Endothelial cell of umbilical vein (primary cell): ENCODE measurements at regions not wholly inside any gene's neighbourhood (a gene's known extent, or its start where the extent isn't known, plus 50 kb on each side); places are given as distances from the start of the nearest gene placed in this dataset.

Experiments used
- BruUV-seq: library from RNA; stranded (reverse); fragments of 400-500 nt; replicated peaks from 2 replicates; lab custom pipeline; 2021; lab: Mats Ljungman, UMichigan
- CTCF ChIA-PET: fragments of 300-600, 350-600 bp; sonication (Branson Sonifier 250); formaldehyde crosslinking; loops from one replicate; lab custom pipeline; 2021; ENCODE audit warnings: antibody characterized with exemption, inconsistent platforms; lab: Charles Lee
- POLR2A ChIA-PET: fragments of 300-600, 350-600 bp; sonication (Branson Sonifier 250); formaldehyde crosslinking; loops from one replicate; lab custom pipeline; 2021; ENCODE audit warnings: antibody characterized with exemption, inconsistent platforms; lab: Charles Lee
- DNase-seq: peaks from one replicate; pipeline ENCODE4 v3.0.0-alpha.2; 2011; ENCODE audit warnings: low read depth, low spot score
- FAIRE-seq: peaks from 2 replicates; lab custom pipeline; 2011; peaks lifted over from hg19 to GRCh38; lab: Jason Lieb, UNC
- H2AFZ ChIP-seq: 2 replicates; pipeline ENCODE4 v1.6.0; 2012; ENCODE audit warnings: low read depth, low read length, control low read depth, inconsistent platforms
- H3K27ac ChIP-seq: 2 replicates; pipeline ENCODE4 v1.5.1; 2011; ENCODE audit warnings: low read depth, mild to moderate bottlenecking, control low read depth, low read length, moderate library complexity; ENCODE audit not compliant: insufficient read depth
- H3K27me3 ChIP-seq, 2 experiments: 2 replicates each; pipeline versions ENCODE4 v1.6.0 to v1.6.1; 2011; ENCODE audit warnings: low read length in 2 of 2, mixed read lengths in 1 of 2; ENCODE audit not compliant: control insufficient read depth in 2 of 2, insufficient read depth in 2 of 2
- H3K36me3 ChIP-seq, 2 experiments: 2 replicates in 1 of 2; 3 replicates in 1 of 2; pipeline ENCODE4 v1.5.1; 2011; ENCODE audit warnings: low read length in 2 of 2, mild to moderate bottlenecking in 1 of 2, moderate library complexity in 1 of 2; ENCODE audit not compliant: control insufficient read depth in 2 of 2, insufficient read depth in 2 of 2; ENCODE audit errors: extremely low read depth in 1 of 2
- H3K4me1 ChIP-seq: 3 replicates; pipeline ENCODE4 v1.5.1; 2011; ENCODE audit warnings: mild to moderate bottlenecking, low read length; ENCODE audit not compliant: control insufficient read depth, insufficient read depth; ENCODE audit errors: extremely low read depth
- H3K4me2 ChIP-seq: 2 replicates; pipeline ENCODE4 v1.6.1; 2011; ENCODE audit warnings: low read length, control low read depth, mixed read lengths; ENCODE audit not compliant: insufficient read depth
- H3K4me3 ChIP-seq, 3 experiments: fragments of 200-600 bp in 1 of 3; sonication (generic), shearing (Covaris generic) in 1 of 3; replicated peaks in 1 of 3; 2 replicates each; pipeline ENCODE4 v1.5.1; 2011 to 2016; ENCODE audit warnings: control low read depth in 3 of 3, low read length in 3 of 3, mild to moderate bottlenecking in 2 of 3, inconsistent platforms in 1 of 3, low read depth in 1 of 3, moderate library complexity in 1 of 3; ENCODE audit not compliant: insufficient read depth in 1 of 3
- H3K79me2 ChIP-seq: 2 replicates; pipeline ENCODE4 v1.6.0; 2012; ENCODE audit warnings: low read length, inconsistent platforms; ENCODE audit not compliant: control insufficient read depth, insufficient read depth
- H3K9ac ChIP-seq: replicated peaks from 2 replicates; pipeline ENCODE3; 2011; ENCODE audit warnings: low read length, control low read depth; ENCODE audit not compliant: insufficient read depth; ENCODE audit errors: extremely low read depth
- H3K9me1 ChIP-seq: replicated peaks from 3 replicates; pipeline ENCODE4 v1.6.0; 2011; ENCODE audit warnings: mild to moderate bottlenecking, low read length; ENCODE audit not compliant: control insufficient read depth, insufficient read depth; ENCODE audit errors: extremely low read depth
- H3K9me3 ChIP-seq: replicated peaks from 2 replicates; pipeline ENCODE4 v1.5.1; 2012; ENCODE audit warnings: low read length, inconsistent platforms; ENCODE audit not compliant: control insufficient read depth, insufficient read depth
- H4K20me1 ChIP-seq: replicated peaks from 2 replicates; pipeline ENCODE3; 2011; ENCODE audit warnings: mild to moderate bottlenecking, low read length; ENCODE audit not compliant: control insufficient read depth, insufficient read depth; ENCODE audit errors: extremely low read depth
- EZH2 ChIP-seq: IDR thresholded peaks from 2 replicates; pipeline ENCODE4 v1.6.1; 2012; ENCODE audit warnings: borderline replicate concordance, low read depth, mild to moderate bottlenecking, moderate library complexity, low read length, inconsistent platforms; ENCODE audit not compliant: severe bottlenecking
- FOS ChIP-seq: IDR thresholded peaks from 2 replicates; pipeline ENCODE4 v1.6.1; 2011; ENCODE audit warnings: mild to moderate bottlenecking, low read length, moderate library complexity, borderline replicate concordance; ENCODE audit not compliant: insufficient read depth
- GATA2 ChIP-seq: IDR thresholded peaks from 2 replicates; pipeline ENCODE4 v1.7.0; 2011; ENCODE audit warnings: low read depth, mild to moderate bottlenecking, moderate library complexity, mixed read lengths, low read length; ENCODE audit not compliant: insufficient read length, insufficient read depth
- JUN ChIP-seq: IDR thresholded peaks from 2 replicates; pipeline ENCODE4 v1.6.1; 2011; ENCODE audit warnings: borderline replicate concordance, low read depth; ENCODE audit not compliant: insufficient read length, insufficient read depth
- MYC ChIP-seq: IDR thresholded peaks from one replicate; pipeline ENCODE4 v1.6.1; 2011; ENCODE audit warnings: mild to moderate bottlenecking, low read depth, low read length
- POLR2A ChIP-seq: IDR thresholded peaks from 2 replicates; pipeline ENCODE4 v1.6.1; 2012; ENCODE audit warnings: low read depth, mild to moderate bottlenecking, control low read depth, low read length
- POLR2AphosphoS5 ChIP-seq: IDR thresholded peaks from 2 replicates; pipeline ENCODE4 v1.6.1; 2012; ENCODE audit warnings: low read depth, mild to moderate bottlenecking, control low read depth, low read length, moderate library complexity; ENCODE audit not compliant: insufficient read depth
- dilution Hi-C: fragments of 300-500 bp; cut with MboI; formaldehyde crosslinking; loops from one replicate; pipeline ENCODE4 v1.15.0; 2019; ENCODE audit warnings: low sequenced_read_pairs; ENCODE audit not compliant: extremely low pct_ligation_motif_present
- intact Hi-C: fragments of 100-400 bp; cut with micrococcal nuclease; formaldehyde crosslinking; loops from one replicate; pipeline ENCODE4 v1.10.0; 2022
- TF ChIP-seq, protein P1 (sequence below): IDR thresholded peaks from 2 replicates; pipeline ENCODE4 v1.6.1; 2011; ENCODE audit not compliant: insufficient read depth, insufficient read length
- TF ChIP-seq, protein P2 (sequence below), 2 donors: IDR thresholded peaks; 1 replicate in 1 of 2; 2 replicates in 1 of 2; pipeline ENCODE4 v1.5.1; 2011; ENCODE audit warnings: low read length in 2 of 2, mild to moderate bottlenecking in 2 of 2, moderate library complexity in 2 of 2, control low read depth in 1 of 2, inconsistent platforms in 1 of 2, low read depth in 1 of 2; ENCODE audit not compliant: insufficient read depth in 1 of 2; ENCODE audit errors: extremely low read depth in 1 of 2

DNA sequence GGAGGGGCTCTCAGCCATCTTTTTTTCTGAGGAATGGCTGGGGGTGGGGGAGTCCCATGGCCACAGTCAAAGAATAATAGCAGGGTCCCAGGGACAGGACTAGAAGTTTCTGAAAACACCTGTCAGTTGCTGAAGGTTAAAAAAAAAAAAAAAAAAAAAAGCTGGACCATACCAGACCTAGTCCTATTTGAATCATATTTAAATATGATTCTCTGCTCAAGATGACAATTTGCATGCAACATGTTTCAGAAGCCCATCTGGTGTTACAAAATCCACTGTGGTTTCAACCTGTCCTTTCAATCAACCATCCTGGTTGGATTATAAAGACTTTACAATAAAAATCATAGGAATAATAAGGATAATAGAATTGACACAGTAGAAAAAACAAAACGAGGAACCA is 153.7 kb downstream of the TENT5C start:
- H2AFZ ChIP-seq = no peak overlapping the region
- H3K4me2 ChIP-seq = no peak overlapping the region
- H3K4me1 ChIP-seq = peaks cover 5% of the 10 kb centered on the region
- CTCF ChIA-PET = interaction anchor here (2.1 to 10.6 kb wide), 6 partner anchors 49 to 251 kb away, joined by 7 to 398 read pairs (median 16); no protein-coding TSS in a partner anchor
- BruUV-seq = no TSS peak
- H4K20me1 ChIP-seq = no peaks in the 10 kb centered on the region
- dilution Hi-C loops = loop anchor here (25.0 kb wide), 1 partner anchor 222 kb away; no protein-coding TSS in a partner anchor
- no peaks in the 10 kb centered on the region for H3K9me1 ChIP-seq
- FAIRE-seq (no peak), DNase-seq (no peak)
- intact Hi-C loops = loop anchor here (1.0 to 10.0 kb wide), 3 partner anchors 136 to 635 kb away; partner anchors contain the start of gene TRIM45
- peaks cover 8 to 10% of the 10 kb centered on the region in 2 experiments for H3K27me3 ChIP-seq
- POLR2A ChIA-PET = no interaction called here
- TF ChIP-seq POLR2A = no peak
- TF ChIP-seq, protein P1, sequence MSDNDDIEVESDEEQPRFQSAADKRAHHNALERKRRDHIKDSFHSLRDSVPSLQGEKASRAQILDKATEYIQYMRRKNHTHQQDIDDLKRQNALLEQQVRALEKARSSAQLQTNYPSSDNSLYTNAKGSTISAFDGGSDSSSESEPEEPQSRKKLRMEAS = no peak
- no peak for TF ChIP-seq POLR2AphosphoS5
- TF ChIP-seq, protein P2, sequence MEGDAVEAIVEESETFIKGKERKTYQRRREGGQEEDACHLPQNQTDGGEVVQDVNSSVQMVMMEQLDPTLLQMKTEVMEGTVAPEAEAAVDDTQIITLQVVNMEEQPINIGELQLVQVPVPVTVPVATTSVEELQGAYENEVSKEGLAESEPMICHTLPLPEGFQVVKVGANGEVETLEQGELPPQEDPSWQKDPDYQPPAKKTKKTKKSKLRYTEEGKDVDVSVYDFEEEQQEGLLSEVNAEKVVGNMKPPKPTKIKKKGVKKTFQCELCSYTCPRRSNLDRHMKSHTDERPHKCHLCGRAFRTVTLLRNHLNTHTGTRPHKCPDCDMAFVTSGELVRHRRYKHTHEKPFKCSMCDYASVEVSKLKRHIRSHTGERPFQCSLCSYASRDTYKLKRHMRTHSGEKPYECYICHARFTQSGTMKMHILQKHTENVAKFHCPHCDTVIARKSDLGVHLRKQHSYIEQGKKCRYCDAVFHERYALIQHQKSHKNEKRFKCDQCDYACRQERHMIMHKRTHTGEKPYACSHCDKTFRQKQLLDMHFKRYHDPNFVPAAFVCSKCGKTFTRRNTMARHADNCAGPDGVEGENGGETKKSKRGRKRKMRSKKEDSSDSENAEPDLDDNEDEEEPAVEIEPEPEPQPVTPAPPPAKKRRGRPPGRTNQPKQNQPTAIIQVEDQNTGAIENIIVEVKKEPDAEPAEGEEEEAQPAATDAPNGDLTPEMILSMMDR (IDR thresholded peaks at IDR 0.05; ENCODE audit: extremely low read depth in 1 of 2, insufficient read depth in 1 of 2, low read depth in 1 of 2, low read length in 2 of 2) = no peak
- TF ChIP-seq JUN = no peak
- no peak for TF ChIP-seq GATA2
- TF ChIP-seq FOS = no peak
- no peak for TF ChIP-seq MYC
- no peak for TF ChIP-seq EZH2
- H3K27ac ChIP-seq = no peak overlapping the region
- H3K79me2 ChIP-seq = no peaks in the 10 kb centered on the region
- no peaks in the 10 kb centered on the region for H3K36me3 ChIP-seq
- no peak overlapping the region for H3K9ac ChIP-seq
- H3K9me3 ChIP-seq = no peaks in the 10 kb centered on the region
- no peak overlapping the region for H3K4me3 ChIP-seq
